DMS53 (cell line): ENCODE measurements at regions not wholly inside any gene's neighbourhood (a gene's known extent, or its start where the extent isn't known, plus 50 kb on each side); places are given as distances from the start of the nearest gene placed in this dataset.
"Not testable (repeated sequence)": the region's sequence is repeated elsewhere in the genome, so short reads cannot be mapped to it uniquely, and the experiment has no call there.

ENCODE experiments used
- DNase-seq: peaks from one replicate; lab custom pipeline; 2025; lab: John Stamatoyannopoulos, UW

GRCh38 chr3:13766128-13766527, 113.7 kb downstream of the WNT7A start:
- DNase-seq = no peak

- no peak for DNase-seq
These were observed 115.7 kb downstream of the WNT7A start for GRCh38 chr3:13764161-13764560.

- DNase-seq = no peak
These were observed 117.0 kb downstream of the WNT7A start for GRCh38 chr3:13762906-13763305.

DNA sequence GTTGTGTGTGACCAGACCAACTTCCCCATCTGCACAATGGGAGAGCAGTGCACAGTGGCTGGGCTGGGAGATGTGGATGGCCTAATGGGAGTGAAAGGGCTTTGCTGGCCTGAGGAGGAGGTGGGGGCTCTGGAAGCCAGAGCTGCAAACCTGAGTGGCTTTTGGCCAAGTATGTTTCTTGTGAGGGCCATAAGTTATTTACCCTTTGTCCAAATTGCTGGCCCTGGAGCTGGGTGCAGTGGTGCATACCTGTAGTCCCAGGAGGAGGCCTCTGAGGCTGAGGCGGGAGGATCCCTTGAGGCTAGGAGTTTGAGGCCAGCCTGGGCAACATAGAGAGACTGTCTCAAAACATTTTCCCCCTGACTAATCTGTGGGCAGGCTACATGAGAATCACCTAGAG, 129.1 kb downstream of the WNT7A start:
- DNase-seq = no peak

DNA sequence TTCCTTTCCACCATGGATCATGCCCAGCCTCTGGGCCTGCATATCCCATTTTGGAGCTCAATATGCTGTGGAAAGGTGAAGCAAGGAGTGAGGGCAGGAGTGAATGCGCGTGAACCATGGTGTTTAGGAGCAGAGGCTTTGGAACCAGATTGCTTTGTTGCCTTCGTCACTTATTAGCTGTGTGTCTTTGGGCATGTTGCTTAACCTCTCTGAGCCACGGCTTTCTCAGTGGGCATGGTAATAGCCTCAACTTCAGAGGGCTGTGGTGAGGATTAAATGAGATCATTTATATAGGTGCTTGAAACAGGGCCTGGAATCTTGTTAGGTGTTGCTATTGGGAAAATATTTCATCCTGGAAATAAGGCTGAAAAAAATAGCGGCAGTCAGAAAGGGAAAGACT, 129.7 kb downstream of the WNT7A start:
- no peak for DNase-seq

DNA sequence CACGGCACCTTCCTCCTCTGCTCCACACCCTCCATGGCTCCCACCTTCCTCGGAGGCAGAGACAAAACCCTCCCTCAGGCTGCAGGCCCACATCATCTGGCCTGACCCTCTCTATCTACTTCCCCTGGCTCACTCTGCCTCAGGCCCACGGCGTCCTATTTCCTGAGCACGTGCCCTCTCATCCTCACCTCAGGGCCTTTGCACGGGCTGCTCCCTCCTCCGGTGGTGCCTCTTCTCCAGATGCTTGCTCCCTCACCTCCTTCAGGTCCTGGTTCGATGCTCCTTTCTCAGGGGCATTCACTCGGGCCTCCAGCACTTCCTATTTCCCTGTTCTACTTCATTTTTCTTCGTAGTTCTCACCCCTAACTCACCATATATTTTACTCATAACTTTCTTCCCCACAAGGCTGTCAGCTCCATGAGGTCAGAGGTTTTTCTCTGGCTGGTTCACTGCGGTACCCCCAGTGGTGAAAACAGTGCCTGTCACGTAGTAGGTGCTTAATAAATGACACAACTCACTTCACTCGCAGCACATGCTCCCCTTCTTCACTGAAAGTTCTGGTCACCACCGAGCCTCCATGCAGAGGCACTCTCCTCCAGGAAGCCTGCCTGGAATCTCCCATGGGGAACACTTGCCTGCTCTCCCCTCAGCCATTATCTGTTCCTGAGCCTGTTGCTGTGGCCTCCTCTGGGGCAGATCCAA, 130.7 kb downstream of the WNT7A start:
- DNase-seq = no peak

DNA sequence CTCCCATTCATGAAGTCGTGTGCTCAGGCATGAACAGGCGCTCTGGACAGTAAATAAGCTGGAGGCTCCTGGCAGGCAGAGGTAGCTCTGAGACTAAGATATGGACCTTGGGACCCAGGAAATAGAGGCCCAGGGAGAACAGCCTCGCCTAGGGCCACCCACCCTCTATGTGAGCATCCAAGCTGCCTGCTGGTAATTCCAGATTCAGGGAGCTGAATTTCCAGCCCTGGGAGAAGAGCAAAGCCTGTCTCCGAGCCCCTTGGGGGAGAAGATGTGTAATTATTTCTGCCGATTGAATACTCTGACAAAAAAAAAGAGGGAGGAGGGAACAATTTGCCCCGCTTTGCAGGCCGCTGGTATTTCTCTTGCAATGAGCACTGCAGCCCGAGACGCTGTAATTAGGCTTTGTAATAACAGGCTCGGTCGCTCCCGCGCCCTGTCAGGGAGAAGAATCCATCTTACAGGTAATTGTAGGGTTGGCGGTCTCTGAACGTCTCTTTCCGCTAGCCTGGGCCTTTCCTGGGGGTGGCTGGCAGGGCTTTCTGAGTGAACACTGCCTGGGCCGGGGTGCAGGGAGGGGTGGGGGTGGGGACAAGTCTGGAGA, 131.5 kb downstream of the WNT7A start:
- DNase-seq = no peak

DNA sequence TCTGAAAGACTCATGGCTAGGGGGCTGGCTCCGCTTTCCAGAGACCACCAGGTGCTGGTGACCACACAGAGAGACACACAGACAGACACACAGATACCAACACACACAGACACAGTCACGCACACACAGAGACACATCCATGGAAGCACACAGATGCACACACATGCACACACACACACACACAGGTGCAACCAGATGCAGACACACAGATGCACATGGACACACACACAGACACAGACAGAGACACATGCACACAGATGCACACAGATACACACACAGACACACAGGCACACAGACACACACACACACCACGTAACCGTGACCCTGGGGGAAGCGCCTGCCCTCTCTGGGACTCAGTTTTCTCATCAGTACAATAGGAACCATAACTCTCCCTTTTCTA, 132.2 kb downstream of the WNT7A start:
- DNase-seq = no peak

GRCh38 chr3:13746385-13746784, 133.5 kb downstream of the WNT7A start:
- DNase-seq = no peak

DNA sequence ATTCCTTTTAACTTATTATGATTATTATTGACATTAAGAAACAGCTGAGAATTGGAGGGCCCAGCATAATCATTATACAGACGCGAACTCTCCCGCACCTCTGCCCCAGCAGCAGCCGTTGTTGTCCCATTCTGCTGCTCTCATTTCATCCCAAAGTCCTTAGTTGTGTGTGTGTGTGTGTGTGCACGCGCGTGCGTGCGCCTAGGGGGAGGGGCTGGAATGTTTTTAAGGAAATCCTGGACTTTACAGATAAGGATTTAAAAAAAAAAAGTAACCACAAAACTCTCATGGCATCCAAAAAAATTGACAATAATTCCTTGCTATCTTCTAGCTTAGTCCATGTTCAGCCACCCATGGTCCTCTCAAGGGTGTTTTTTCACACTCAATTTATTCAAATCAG, 134.2 kb downstream of the WNT7A start:
- DNase-seq = no peak

DNA sequence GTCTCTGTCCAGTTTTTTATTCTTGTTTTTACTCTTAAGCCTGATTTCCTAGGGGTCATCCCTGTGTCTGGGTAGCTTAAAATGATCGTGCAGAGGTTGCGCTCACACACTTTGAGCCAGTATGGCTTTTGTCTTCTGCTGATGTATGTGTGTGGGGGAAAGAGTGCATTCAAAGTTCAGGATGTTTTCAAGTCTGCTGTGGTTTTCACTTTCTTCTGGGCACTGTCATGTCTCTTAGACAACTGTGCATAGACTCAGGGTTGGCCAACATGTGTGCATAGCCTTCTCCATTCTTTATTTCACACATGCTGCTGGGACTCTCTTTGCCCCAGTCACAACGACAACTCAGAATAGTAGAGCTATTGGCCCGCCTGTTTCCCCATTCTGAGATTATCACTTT, 139.1 kb downstream of the WNT7A start:
- no peak for DNase-seq

DNA sequence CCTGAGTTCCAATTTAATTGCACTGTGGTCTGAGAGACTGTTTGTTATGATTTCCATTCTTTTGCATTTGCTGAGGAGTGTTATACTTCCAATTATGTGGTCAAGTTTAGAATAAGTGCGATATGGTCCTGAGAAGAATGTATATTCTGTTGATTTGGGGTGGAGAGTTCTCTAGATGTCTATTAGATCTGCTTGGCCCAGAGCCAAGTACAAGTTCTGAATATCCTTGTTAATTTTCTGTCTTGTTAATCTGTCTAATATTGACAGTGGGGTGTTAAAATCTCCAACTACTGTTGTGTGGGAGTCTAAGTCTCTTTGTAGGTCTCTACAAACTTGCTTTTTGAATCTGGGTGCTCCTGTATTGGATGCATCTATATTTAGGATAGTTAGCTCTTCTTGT, 146.1 kb downstream of the WNT7A start:
- not testable (repeated sequence) for DNase-seq

DNA sequence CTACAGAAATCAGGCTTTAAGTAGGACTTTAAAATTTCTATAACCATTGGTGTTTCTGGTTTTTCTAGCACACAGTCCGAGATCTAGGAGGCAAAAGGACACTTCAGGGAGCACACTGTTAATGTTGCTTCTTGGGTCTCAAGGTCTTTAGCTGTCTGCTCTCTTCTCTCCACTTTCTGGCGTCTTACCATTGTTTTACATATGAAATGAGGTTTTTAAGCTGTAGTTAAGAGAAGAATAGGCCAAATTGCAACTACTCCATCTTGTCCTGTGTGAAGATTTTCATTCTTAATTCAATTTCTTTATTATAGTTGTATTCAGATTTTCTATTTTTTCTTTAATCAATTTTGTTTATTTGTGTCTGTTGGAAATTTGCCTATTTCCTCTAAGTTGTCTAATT, 151.4 kb downstream of the WNT7A start:
- DNase-seq = no peak

DNA sequence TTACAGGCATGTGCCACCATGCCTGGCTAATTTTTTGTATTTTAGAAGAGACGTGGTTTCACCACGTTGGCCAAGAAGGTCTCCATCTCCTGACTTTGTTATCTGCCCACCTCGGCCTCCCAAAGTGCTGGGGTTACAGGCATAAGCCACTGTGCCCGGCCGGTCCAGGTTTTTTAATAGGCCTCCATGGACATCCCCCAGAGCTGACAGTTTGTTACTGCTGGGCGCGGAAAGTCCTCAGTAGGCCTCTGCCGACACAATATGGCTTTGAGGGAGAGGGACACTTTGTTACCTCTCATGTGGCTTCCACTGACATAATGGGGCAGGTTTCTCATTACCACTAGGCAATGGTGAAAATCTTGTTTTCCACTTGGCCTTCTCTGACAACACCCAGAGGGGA, 152.0 kb downstream of the WNT7A start:
- no peak for DNase-seq

DNA sequence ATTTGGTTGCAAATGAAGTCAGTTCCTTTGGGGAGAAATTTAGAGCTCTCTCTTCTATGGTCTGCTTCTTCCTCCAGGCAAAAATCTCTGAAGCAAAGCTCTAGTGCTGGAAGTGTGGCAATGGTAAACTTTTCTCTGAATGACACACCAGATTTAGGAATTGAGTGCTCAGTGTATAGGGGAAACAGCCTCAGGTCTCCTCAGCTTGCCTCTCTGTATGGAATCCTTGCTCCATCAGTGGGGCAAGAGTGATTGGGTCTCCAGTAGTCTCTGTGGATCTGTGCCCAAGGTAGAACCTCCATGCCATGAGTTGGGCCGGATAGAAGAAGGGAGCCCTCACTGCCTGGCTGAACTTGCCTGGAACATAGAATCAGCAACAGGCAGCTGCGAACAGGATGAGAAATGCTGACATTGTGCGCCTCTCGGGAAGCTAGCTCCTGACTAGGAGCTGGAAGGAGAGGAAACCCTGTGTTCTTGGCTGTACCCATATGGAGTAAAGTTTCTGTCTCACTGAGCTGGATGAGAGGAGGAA, 156.1 kb downstream of the WNT7A start:
- DNase-seq = no peak

DNA sequence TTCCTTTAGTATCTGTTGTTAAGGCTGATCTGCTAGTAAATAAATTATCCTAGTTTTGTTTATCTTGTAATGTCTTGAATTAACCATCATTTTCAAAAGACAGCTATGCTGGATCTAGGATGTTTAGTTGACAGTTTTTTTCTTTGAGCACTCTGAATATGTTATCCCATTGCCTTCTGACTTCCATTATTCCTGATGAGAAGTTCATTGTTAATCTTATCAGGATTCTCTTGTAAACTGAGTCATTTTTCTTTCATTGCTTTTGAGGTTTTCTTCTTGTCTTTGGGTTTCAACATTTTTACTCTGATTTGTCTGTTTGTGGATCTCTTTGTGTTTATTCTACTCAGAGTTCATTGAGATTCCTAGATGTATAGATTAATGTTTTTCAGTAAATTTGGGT, 157.7 kb downstream of the WNT7A start:
- no peak for DNase-seq

DNA sequence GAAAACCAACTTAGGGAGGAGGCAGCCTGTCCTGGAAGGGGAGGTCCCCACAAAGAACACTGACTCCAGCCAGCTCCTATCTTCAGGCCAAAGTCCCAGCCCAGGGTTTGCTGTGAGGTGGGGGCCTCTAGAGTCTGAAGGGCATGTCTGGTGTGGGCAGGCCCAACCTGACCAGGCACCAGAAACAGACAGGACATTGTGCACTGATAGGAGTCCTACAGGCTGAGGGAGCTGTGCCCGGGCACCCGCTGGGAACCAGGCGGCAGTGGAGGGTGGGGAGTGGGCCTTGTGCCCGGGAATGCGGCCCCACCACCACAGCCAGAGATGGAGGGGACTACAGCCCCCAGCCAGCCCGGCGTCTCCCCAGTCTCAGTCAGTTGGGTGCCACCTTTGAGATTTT, 161.4 kb downstream of the WNT7A start:
- no peak for DNase-seq

DNA sequence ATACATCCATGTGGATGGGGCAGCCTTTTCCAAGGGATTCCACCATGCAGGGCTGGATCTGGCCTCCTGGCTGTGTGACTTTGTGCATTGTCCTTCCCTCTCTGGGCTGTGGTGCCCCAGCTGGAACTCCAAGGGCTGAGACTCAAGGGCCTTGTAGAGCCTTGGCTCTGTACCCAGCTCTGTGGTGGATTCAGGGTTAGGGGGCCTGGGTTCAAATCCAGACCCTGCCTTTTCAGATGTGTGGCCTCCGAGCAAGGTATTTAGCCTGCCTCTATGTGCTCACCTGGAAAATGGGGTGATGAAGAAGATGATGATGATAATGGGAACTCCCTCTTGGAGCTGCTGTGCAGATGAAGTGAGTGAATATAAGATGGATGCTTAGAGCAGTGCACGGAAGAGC, 161.9 kb downstream of the WNT7A start:
- DNase-seq = no peak

- no peak for DNase-seq
These were observed 162.5 kb downstream of the WNT7A start for GRCh38 chr3:13717222-13717895.

GRCh38 chr3:13716540-13717221, 163.2 kb downstream of the WNT7A start:
- DNase-seq = no peak

DNA sequence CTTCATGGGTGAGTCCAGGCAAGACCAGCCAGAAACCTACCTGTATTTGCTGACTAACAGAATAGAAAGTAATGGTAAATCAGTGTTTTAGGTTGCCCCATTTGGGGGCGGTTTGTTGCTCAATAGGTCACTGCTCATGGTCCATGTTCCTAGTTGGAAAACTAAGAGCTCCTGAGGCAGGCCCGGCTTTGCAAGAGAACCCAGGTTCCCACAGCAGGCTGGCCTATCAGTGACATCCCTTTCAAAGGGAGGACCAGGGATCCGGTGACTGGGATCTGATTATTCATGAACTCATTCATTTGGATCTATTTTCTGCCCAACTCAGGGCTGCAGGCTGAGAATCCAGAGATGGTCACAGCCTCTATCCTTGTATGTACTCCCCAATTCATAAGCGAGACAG, 163.9 kb downstream of the WNT7A start:
- no peak for DNase-seq

DNA sequence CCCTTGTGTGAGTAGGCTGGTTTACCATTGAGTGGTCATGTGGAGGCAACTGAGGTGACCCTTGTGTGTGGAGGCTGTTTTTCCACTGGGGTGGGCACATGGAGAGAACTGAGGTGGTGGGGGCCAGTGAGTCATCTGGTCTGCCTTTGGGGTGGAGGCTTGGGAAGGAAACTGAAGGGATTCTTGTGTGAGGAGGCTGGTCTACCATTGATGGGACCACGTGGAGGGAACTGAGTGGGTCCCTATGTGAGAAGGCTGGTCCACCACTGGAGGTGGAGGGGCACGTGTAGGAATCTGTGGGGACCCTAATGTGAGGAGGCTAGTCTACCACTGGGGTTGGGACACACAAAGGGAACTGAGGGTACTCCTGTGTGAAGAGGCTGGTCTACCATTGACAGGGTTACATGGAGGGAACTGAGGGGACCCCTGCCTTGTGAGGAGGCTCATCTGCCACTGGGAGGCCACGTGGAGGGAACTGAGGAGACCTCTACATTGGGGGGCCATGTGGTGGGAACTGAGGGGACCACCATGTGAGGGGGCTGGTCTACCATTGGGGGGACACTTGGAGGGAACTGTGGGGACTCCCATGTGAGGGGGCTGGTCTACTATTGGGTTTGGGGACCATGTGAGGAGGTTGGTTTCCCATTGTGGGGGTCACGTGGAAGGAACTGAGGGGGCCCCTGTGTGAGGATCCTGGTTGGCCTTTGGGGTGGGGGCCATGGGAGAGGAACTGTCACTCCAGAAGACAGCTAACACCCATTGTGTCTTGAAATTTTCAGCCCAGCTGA, 164.5 kb downstream of the WNT7A start:
- no peak for DNase-seq
